MM.1S (cell line): ENCODE measurements at regions not wholly inside any gene's neighbourhood (a gene's known extent, or its start where the extent isn't known, plus 50 kb on each side); places are given as distances from the start of the nearest gene placed in this dataset.

Experiments
- CTCF ChIP-seq: fragments of 300-600 bp; sonication (generic); IDR thresholded peaks from 2 replicates; pipeline ENCODE4 v1.5.1; 2016; ENCODE audit warnings: antibody characterized with exemption, low read length, mixed read lengths
- EZH2 ChIP-seq: fragments of 300-600 bp; sonication (generic); optimal IDR thresholded peaks from 2 replicates; pipeline ENCODE3; 2017; ENCODE audit warnings: low read depth, mild to moderate bottlenecking, antibody characterized with exemption, low read length, mixed read lengths
- EZH2phosphoT487 ChIP-seq: fragments of 300-600 bp; sonication (generic); IDR thresholded peaks from 2 replicates; pipeline ENCODE4 v1.6.1; 2018; ENCODE audit warnings: antibody characterized with exemption, low read length

DNA sequence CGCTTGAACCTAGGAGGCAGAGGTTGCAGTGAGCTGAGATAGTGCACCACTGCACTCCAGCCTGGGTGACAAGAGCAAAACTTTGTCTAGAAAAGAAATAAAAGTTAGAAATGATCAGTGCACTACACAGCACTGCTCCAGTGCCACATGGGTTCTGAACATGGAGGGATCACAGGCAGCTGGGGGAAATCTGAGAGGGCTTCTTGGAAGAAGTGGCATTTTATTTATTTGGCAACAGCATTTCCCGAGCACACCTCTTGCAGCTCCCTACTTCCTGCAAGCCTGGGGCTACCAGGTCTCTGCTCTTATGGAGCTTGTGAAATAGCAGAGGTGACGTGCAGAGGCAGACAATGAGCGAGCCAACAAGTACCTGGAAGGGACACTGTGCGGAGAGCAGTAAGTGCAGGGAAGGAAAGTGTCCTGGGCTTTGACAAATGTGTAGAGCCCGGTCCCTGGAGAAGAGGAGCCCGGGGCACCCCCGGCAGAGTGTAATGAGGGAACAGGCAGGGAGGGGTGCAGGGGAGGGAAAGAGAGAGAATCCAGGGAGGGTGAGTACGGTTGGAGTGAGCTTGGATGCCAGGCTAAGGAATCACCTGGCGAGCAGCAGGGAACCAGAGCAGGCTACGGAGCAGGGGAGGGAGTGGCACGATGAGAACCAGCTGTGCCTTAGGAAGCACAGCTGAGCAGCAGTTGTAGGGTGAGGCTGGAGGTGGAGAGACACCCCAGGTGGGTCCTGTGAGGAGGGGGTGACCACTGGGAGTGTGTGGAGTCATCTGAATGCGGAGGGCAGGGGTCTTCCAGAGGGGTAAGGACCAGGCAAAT lies 104.6 kb upstream of the CTBP2 start:
- TF ChIP-seq EZH2: no peak
- TF ChIP-seq CTCF: no peak
- no peak for TF ChIP-seq EZH2phosphoT487
